GM12878 (cell line): ENCODE measurements at regions not wholly inside any gene's neighbourhood (a gene's known extent, or its start where the extent isn't known, plus 50 kb on each side); places are given as distances from the start of the nearest gene placed in this dataset.

Source experiments
- ATF7 ChIP-seq: fragments of 450-650 bp; IDR thresholded peaks from 2 replicates; pipeline ENCODE4 v1.6.1; 2016; ENCODE audit warnings: low read depth, mild to moderate bottlenecking
- CHD2 ChIP-seq: IDR thresholded peaks from 2 replicates; pipeline ENCODE4 v1.6.1; 2011; ENCODE audit warnings: low read depth, low read length, improper control_type of control experiment, borderline replicate concordance
- CTCF ChIP-seq, 3 experiments: IDR thresholded peaks in 2 of 3; conservative IDR thresholded peaks in 1 of 3; 2 replicates each; pipeline ENCODE4 v1.5.1; 2011; ENCODE audit warnings: low read depth in 3 of 3, low read length in 3 of 3, mild to moderate bottlenecking in 3 of 3, control low read depth in 2 of 3, moderate library complexity in 2 of 3, inconsistent platforms in 1 of 3, mixed read lengths in 1 of 3; ENCODE audit not compliant: control insufficient read depth in 2 of 3, insufficient read depth in 1 of 3; ENCODE audit errors: extremely low read depth in 1 of 3
- E2F4 ChIP-seq: IDR thresholded peaks from 2 replicates; pipeline ENCODE4 v1.6.1; 2012; ENCODE audit warnings: low read depth, low read length, improper control_type of control experiment
- EGR1 ChIP-seq, 2 experiments: IDR thresholded peaks; 1 replicate in 1 of 2; 2 replicates in 1 of 2; pipeline ENCODE4 v1.6.1; 2011 to 2012; ENCODE audit warnings: low read depth in 2 of 2, low read length in 2 of 2, borderline replicate concordance in 1 of 2, mild to moderate bottlenecking in 1 of 2, moderate library complexity in 1 of 2
- EP300 ChIP-seq, 2 experiments: fragments of 150-350 bp in 1 of 2; IDR thresholded peaks; 2 replicates each; pipeline ENCODE4 v1.6.1; 2011 to 2012; ENCODE audit warnings: low read depth in 2 of 2, low read length in 2 of 2, borderline replicate concordance in 1 of 2, improper control_type of control experiment in 1 of 2, inconsistent platforms in 1 of 2; ENCODE audit not compliant: control insufficient read depth in 1 of 2
- EZH2 ChIP-seq: IDR thresholded peaks from 2 replicates; pipeline ENCODE4 v1.6.1; 2012; ENCODE audit warnings: low read depth, mild to moderate bottlenecking, control low read depth, inconsistent platforms, low read length, borderline replicate concordance; ENCODE audit not compliant: control insufficient read depth
- MTA2 ChIP-seq: fragments of 450-650 bp; IDR thresholded peaks from 2 replicates; pipeline ENCODE4 v1.6.1; 2016; ENCODE audit warnings: low read depth, mild to moderate bottlenecking, moderate library complexity
- NFIC ChIP-seq: IDR thresholded peaks from 2 replicates; pipeline ENCODE4 v1.6.1; 2012; ENCODE audit warnings: low read depth, mild to moderate bottlenecking, inconsistent platforms, low read length, moderate library complexity
- NFXL1 ChIP-seq: fragments of 450-650 bp; IDR thresholded peaks from 2 replicates; pipeline ENCODE4 v1.6.1; 2017; ENCODE audit warnings: antibody characterized with exemption, mild to moderate bottlenecking, borderline replicate concordance
- POLR2A ChIP-seq: IDR thresholded peaks from 2 replicates; pipeline ENCODE4 v1.6.1; 2011; ENCODE audit warnings: low read depth, mild to moderate bottlenecking, low read length
- SP1 ChIP-seq: IDR thresholded peaks from one replicate; pipeline ENCODE4 v1.6.1; 2011; ENCODE audit warnings: low read depth, low read length
- SUZ12 ChIP-seq: fragments of 200-600 bp; sonication (generic); IDR thresholded peaks from one replicate; pipeline ENCODE4 v1.6.1; 2018; ENCODE audit warnings: antibody characterized with exemption, mild to moderate bottlenecking; ENCODE audit not compliant: unreplicated experiment
- ZNF274 ChIP-seq: IDR thresholded peaks from one replicate; pipeline ENCODE4 v1.8.0; 2011; ENCODE audit not compliant: insufficient read length, insufficient read depth

- TF ChIP-seq CTCF (IDR thresholded peaks at IDR 0.05 in 2 of 3, conservative IDR thresholded peaks at IDR 0.05 in 1 of 3; ENCODE audit: control insufficient read depth in 2 of 3, extremely low read depth in 1 of 3, insufficient read depth in 1 of 3, low read depth in 3 of 3, low read length in 3 of 3) (no peak), POLR2A (no peak), EGR1 (IDR thresholded peaks at IDR 0.05; ENCODE audit: borderline replicate concordance in 1 of 2, low read depth in 2 of 2, low read length in 2 of 2) (no peak), NFXL1 (no peak), EZH2 (no peak), NFIC (no peak), SP1 (no peak), CHD2 (no peak), E2F4 (no peak), MTA2 (no peak), EP300 (IDR thresholded peaks at IDR 0.05; ENCODE audit: borderline replicate concordance in 1 of 2, control insufficient read depth in 1 of 2, low read depth in 2 of 2, low read length in 2 of 2) (no peak), ZNF274 (no peak), ATF7 (no peak), SUZ12 (no peak)
Measured at GRCh38 chr13:99800951-99801350, 170.6 kb downstream of the ZIC5 start.
